ENCODE measurements at regions not wholly inside any gene's neighbourhood (a gene's known extent, or its start where the extent isn't known, plus 50 kb on each side); places are given as distances from the start of the nearest gene placed in this dataset.
A peak's percentile ranks its signal among the peaks of the same experiment; 100 is the strongest.
"Not testable (repeated sequence)": the region's sequence is repeated elsewhere in the genome, so short reads cannot be mapped to it uniquely, and the experiment has no call there.

- DNase-seq (ENCODE audit: low read depth) = no peak
These were observed 104.1 kb downstream of the GPR85 start for GRCh38 chr7:112982441-112983063.

DNA sequence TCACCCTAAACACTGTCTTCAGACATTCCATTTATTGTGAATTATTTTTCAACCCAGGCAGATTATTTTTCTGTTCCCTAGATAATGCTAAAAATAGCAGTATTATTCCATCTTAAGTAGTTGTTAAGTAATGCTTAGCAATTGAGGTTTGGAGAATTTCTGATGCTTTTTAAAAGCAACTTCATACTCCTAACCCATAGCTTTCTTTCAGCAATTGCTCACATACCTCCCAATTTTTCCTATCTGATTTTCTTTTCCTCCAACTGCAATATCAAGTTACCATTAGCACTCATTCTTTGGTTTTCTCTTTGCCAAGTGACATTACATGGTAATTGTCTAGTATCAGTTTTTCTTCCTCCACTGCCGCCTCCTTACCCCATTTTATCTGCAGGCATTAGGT lies 104.7 kb downstream of the GPR85 start:
- DNase-seq (ENCODE audit: low read depth) = no peak

DNA sequence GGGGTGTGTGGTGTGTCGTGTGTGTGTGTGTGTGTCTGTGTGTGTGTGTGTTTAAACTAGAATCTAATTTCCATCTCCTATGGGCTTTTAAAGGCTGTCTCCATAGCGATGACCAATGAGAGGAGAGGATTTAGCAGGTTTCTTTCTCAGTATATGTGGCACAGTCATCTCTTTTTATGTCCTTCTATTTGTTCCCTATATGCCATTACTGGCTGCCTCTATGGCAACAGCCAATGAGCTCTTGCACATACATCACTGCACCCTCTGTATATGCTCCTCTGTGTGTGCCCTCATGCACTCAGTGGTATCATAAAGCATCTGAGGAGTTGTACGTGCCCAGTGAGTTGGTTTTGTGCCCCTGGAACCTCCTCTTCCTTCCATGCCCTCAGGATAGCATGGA lies 107.6 kb downstream of the GPR85 start:
- not testable (repeated sequence) for DNase-seq (ENCODE audit: low read depth)

DNA sequence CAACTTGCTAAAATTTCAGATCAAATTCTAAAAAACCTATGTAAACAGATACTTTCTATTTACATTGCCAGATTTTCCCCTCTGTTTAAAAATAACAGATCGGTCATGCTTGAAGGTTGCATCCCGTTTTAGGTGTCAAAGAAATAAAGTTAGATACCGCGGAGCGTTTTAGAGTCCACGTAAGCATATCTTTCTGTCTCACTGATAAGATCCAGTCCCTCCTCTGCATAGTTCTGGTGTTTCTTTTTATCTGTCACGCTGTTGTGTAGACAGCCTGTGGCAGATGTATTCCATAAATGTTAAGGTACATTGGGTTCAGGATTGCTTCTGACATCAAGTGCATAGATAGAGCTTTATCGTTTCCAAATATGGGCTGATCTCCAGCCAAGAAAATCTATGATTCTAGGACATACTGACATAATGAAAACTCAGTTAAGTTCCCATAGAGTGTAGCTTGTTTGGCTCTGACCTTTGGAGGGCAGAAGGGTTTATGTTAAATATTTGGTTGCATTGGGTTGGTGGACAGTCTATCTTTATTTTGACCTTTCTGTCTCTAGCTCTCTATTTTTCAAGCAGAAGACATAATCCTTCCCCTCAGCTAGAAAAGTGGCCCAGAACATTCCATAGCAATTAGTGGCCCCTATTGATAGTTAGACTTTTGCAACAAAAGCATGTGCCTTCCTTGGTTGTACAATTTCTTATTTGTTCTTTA lies 109.2 kb downstream of the GPR85 start:
- not testable (repeated sequence) for DNase-seq (ENCODE audit: low read depth)

DNA sequence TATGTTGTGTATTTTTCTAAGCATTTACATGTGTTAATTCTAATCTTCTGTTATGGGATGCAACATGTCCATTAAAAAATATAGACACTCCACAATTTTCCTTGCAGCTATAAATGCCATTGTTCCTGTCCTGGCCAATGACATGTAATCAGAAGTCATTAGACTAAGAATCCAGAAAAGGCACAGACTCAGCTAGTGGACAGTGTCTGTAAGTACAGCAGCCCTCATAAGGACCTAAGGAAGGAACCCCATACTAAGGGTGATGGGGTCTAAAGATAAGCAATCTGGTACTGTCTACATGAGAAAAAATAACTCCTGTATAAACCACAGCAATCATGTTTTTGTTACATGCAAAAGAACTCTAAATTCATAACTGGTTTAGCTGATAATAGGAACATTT lies 115.9 kb downstream of the GPR85 start:
- DNase-seq (ENCODE audit: low read depth) = no peak

- DNase-seq (ENCODE audit: low read depth) = no peak
These were observed 116.7 kb downstream of the GPR85 start for GRCh38 chr7:112969946-112970345.

- DNase-seq (ENCODE audit: low read depth) = no peak
These were observed 121.1 kb downstream of the GPR85 start for GRCh38 chr7:112965506-112965905.

DNA sequence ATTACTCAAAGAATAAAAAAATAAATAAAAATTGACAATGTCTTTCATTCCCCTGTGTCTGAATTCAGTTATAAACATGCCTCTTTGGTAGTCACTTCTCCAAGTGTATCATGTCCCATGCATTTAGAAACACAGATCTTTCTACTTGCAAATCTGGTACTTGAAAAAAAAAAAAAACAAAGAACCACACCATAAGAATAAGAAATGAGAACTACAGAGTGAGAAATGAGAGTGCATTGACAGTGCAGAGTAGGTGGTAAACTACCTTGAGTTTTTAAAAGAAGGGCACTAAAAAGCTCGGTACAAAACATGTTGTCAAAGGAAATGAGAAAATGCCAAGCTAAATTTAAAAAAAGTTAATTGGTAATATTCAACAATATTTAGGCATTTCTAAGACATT lies 123.0 kb downstream of the GPR85 start:
- no peak for DNase-seq (ENCODE audit: low read depth)

DNA sequence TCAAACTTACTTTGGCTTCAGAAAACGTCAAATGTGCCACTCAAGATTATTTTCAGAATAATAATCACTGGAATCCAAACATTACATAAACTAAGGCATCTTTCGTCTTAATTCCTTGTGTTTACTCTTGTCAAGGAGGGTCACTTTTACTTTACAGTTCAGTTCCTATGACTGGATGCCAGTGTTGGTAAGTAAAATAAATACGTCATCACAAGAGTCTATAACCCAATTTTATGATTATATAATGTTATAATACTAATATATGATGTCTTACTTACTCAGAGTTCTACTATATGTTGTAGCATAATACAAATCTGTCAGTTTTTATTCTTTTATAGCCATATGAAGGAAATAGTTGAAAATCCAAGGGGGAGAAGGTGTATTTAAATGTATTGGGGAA lies 123.8 kb downstream of the GPR85 start:
- no peak for DNase-seq (ENCODE audit: low read depth)

- no peak for DNase-seq (ENCODE audit: low read depth)
These were observed 127.4 kb downstream of the GPR85 start for GRCh38 chr7:112959276-112959675.

DNA sequence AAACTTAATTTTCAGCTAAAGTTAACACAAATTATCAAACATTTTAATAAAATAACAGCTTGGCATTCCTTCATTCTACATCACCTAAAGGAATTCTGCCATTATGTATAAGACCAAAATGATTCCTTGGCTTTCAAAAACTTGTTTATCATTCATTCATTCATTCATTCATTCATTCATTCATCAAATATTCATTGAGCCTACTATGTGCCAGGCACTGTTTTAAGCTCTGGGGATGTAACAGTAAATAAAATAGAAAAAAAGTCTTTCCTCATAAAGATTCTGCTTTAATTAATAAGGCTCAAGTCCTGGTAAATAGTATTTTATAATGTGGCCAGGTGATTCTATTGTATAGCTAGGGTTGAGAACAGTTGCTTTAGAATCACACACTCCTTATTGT lies 127.9 kb downstream of the GPR85 start:
- no peak for DNase-seq (ENCODE audit: low read depth)

DNA sequence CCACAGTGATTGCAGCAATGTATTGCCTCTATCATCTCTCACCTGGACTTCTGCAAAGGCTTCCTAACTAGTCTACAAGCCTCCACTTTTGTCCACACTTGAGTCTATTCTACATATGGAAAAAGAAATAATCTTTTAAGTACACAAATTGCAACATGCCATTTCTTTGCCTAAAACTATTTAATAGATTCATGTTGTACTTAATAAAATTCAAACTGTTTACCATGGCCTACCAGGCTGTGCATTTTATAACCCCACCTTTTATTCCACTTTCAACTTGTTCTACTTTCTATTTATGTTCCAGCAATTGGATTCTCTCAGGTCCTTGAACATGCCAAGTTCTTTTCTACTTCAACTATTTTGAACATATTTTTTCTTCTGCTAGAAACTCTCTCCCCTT lies 128.7 kb downstream of the GPR85 start:
- no peak for DNase-seq (ENCODE audit: low read depth)

DNA sequence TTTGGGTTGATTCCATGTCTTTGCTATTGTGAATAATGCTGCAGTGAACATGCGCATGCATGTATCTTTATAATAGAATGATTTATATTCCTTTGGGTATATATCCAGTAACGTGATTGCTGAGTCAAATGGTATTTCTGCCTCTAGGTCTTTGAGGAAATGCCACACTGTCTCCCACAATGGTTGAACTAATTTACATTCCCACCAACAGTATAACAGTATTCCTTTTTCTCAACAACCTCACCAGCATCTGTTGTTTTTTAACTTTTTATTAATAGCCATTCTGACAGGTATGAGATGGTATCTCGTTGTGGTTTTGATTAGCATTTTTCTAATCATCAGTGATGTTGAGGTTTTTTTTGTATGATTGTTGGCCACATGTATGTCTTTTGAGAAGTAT lies 133.6 kb downstream of the GPR85 start:
- not testable (repeated sequence) for DNase-seq (ENCODE audit: low read depth)

DNA sequence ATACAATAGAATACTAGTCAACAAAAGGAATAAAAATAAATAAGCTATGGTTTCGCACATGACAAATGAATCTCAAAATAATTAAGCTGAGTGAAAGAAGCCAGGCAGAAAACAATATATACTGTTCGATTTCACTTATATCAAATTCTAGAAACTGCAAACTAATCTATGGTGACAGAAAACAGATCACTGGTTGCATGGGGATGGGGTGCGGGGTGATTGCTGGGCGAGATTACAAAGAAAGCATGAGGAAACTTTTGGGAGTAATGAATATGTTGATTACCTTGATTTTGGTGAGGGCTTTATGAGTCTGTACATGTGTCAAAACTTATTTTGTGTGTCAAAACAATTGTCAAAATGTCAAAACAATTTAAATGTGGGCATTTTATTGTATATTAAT lies 135.6 kb downstream of the GPR85 start:
- DNase-seq (ENCODE audit: low read depth) = no peak

DNA sequence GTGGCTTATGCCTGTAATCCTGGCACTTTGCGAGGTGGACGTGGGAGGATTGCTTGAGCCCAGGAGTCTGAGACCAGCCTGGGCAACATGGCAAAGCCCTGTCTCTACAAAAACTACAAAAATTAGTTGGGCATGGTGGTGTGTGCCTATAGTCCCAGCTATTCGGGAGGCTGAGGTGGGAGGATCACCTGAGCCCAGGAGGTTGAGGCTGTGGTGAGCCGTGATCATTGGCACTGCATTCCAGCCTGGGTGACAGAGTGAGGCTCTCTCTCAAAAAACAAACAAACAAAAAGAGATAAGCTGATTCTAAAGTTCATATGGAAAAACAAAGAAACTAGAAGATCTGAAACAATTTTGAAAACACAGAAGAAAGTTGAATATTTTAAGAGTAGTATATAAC lies 136.9 kb downstream of the GPR85 start:
- DNase-seq (ENCODE audit: low read depth) = not testable (repeated sequence)

DNA sequence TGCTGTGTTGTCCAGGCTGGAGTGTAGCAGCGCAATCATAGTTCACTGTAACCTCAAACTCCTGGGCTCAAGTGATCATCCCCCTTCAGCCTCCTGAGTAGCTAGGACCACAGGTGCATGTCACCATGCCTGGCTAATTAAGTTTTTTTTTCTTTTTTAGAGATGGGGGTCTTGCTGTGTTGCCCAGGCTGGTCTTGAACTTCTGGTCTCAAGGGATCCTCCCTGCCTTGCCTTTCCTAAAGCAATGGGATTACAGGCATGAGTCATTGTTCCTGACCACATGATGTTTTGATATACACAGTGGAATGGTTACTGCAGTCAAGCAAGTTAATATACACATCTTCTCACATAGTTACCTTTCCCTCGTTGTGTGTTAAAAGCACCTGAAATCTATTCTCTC lies 140.3 kb downstream of the GPR85 start:
- DNase-seq (ENCODE audit: low read depth) = no peak

GRCh38 chr7:112945046-112945445 lies 141.6 kb downstream of the GPR85 start:
- DNase-seq (ENCODE audit: low read depth) = no peak

DNA sequence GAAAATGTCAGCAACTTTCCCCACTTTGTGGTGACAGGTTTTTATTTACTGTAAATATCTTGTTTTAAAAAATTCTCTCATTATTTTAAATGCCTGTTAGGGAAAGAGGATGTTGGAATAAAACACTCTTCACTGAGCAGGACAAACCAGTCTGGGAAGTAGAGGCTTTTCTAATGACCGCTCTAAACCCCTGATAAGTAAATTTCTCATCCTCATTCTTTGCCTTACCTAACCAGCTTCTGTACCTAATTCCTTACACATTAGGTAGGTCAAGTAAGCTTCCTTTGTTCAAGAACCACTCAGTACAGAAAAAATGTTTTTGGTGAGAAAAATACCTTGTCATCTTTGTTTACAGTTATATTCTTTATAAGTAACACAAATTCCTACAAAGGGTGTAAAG lies 143.6 kb downstream of the GPR85 start:
- DNase-seq (ENCODE audit: low read depth) = no peak

DNA sequence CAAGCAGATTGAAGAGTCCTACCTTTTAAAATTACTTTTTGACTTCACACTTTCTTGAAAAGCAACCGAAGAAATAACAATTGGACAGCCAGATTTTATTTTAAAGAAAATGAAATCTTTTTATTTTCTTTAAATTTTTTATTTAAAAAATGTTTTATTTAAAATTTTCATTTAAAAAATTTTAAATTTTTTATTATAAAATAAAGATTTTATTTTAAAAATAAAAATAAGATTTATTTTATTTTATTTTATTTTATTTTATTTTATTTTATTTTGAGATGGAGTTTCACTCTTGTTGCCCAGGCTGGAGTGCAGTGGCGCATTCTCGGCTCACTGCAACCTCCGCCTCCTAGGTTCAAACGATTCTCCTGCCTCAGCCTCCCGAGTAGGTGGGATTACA lies 144.5 kb downstream of the GPR85 start:
- not testable (repeated sequence) for DNase-seq (ENCODE audit: low read depth)

- no peak for DNase-seq (ENCODE audit: low read depth)
These were observed 146.3 kb downstream of the GPR85 start for GRCh38 chr7:112940314-112940732.

GRCh38 chr7:112939574-112940313 lies 146.9 kb downstream of the GPR85 start:
- peak; percentile 99 for DNase-seq (ENCODE audit: low read depth)

GRCh38 chr7:112938863-112939573 lies 147.6 kb downstream of the GPR85 start:
- no peak for DNase-seq (ENCODE audit: low read depth)

All from forelimb muscle (tissue), 1 donor.